ENCODE measurements at regions not wholly inside any gene's neighbourhood (a gene's known extent, or its start where the extent isn't known, plus 50 kb on each side); places are given as distances from the start of the nearest gene placed in this dataset.

GRCh38 chr1:244313346-244313745, 138.4 kb downstream of the ADSS2 start (continued):
- no peak for TF ChIP-seq ZNF622 (IDR thresholded peaks at IDR 0.05)

- Histone ChIP-seq H3K27me3 (replicated peaks in 1 of 2; ENCODE audit: control insufficient read depth in 2 of 2, insufficient read depth in 2 of 2, low read length in 1 of 2) (no peaks in the 10 kb centered on the region), H3K79me2 (ENCODE audit: control insufficient read depth, insufficient read depth, low read length) (no peaks in the 10 kb centered on the region; the same call in none of the 2 replicates), H3K9ac (ENCODE audit: control insufficient read depth, insufficient read depth, low read length) (no peak overlapping the region), H3K4me3 (no peak overlapping the region), H3K9me3 (replicated peaks; ENCODE audit: control insufficient read depth, insufficient read depth, low read length) (no peaks in the 10 kb centered on the region; the same call in 2 of the 3 replicates), H3K36me3 (ENCODE audit: control insufficient read depth in 2 of 2, insufficient read depth in 2 of 2, low read length in 1 of 2) (no peaks in the 10 kb centered on the region), H4K20me1 (ENCODE audit: control insufficient read depth, insufficient read depth) (no peaks in the 10 kb centered on the region), H3K4me2 (ENCODE audit: control insufficient read depth, insufficient read depth) (no peak overlapping the region), H3K4me1 (ENCODE audit: control insufficient read depth, insufficient read depth, low read length) (peaks cover 20% of the 10 kb centered on the region), H3K27ac (ENCODE audit: control insufficient read depth, insufficient read depth) (no peak overlapping the region), H2AFZ (ENCODE audit: control insufficient read depth, low read depth, low read length) (no peak overlapping the region)
- DNase-seq (ENCODE audit: low read depth, low spot score) (no peak), FAIRE-seq (no peak), ATAC-seq (no peak)
- RAD21 ChIA-PET (ENCODE audit: unreplicated experiment), result no interaction called here
- 89% methylated on average over 8 of the region's 8 CpGs for WGBS (ENCODE audit: insufficient coverage, insufficient replicate concordance, low lambda C conversion rate, missing lambda C conversion rate)
- in situ Hi-C loops (cut with MboI), result no loop called here
- CTCF ChIA-PET, result no interaction called here
- POLR2A ChIA-PET, result no interaction called here
- SMC1A ChIA-PET (ENCODE audit: uncharacterized antibody, unreplicated experiment), result interaction anchor here (1.4 kb wide), 1 partner anchor 10 kb away, joined by 4 read pairs; no protein-coding TSS in a partner anchor
- TF ChIP-seq CHD2 (IDR thresholded peaks at IDR 0.05; ENCODE audit: borderline replicate concordance, low read depth, low read length) (no peak), ATF7 (IDR thresholded peaks at IDR 0.05; ENCODE audit: low read depth) (no peak), ZSCAN29 (IDR thresholded peaks at IDR 0.05) (no peak), TCF3 (IDR thresholded peaks at IDR 0.05; ENCODE audit: borderline replicate concordance, insufficient read depth, low read depth, low read length) (no peak), POLR2AphosphoS2 (IDR thresholded peaks at IDR 0.05; ENCODE audit: low read depth, low read length) (no peak), MYC (IDR thresholded peaks at IDR 0.05; ENCODE audit: insufficient read depth, insufficient read length, insufficient replicate concordance, low read length, severe bottlenecking) (no peak), STAT3 (IDR thresholded peaks at IDR 0.05; ENCODE audit: low read depth, low read length) (no peak), NFIC (IDR thresholded peaks at IDR 0.05; ENCODE audit: low read depth, low read length) (no peak), EZH2 (IDR thresholded peaks at IDR 0.05; ENCODE audit: borderline replicate concordance, control insufficient read depth, low read depth, low read length) (no peak), ZBTB40 (IDR thresholded peaks at IDR 0.05; ENCODE audit: borderline replicate concordance) (no peak)
- BruUV-seq (replicated peaks), result no TSS peak
- intact Hi-C loops (cut with micrococcal nuclease; ENCODE audit: unreplicated experiment), result loop anchor here (5.0 kb wide), 1 partner anchor 92 kb away; no protein-coding TSS in a partner anchor
Measured at GRCh38 chr1:244314921-244315559, 136.7 kb downstream of the ADSS2 start.
